HG03025 (cell line): ENCODE measurements at regions not wholly inside any gene's neighbourhood (a gene's known extent, or its start where the extent isn't known, plus 50 kb on each side); places are given as distances from the start of the nearest gene placed in this dataset.
"Not testable (repeated sequence)": the region's sequence is repeated elsewhere in the genome, so short reads cannot be mapped to it uniquely, and the experiment has no call there.

Experiments
- ATAC-seq: cut with Tn5 transposase; IDR thresholded peaks from one replicate; pipeline ENCODE4 v1.9.1; 2021; ENCODE audit warnings: mild to moderate bottlenecking, moderate library complexity; ENCODE audit not compliant: unreplicated experiment, low FRiP score

DNA sequence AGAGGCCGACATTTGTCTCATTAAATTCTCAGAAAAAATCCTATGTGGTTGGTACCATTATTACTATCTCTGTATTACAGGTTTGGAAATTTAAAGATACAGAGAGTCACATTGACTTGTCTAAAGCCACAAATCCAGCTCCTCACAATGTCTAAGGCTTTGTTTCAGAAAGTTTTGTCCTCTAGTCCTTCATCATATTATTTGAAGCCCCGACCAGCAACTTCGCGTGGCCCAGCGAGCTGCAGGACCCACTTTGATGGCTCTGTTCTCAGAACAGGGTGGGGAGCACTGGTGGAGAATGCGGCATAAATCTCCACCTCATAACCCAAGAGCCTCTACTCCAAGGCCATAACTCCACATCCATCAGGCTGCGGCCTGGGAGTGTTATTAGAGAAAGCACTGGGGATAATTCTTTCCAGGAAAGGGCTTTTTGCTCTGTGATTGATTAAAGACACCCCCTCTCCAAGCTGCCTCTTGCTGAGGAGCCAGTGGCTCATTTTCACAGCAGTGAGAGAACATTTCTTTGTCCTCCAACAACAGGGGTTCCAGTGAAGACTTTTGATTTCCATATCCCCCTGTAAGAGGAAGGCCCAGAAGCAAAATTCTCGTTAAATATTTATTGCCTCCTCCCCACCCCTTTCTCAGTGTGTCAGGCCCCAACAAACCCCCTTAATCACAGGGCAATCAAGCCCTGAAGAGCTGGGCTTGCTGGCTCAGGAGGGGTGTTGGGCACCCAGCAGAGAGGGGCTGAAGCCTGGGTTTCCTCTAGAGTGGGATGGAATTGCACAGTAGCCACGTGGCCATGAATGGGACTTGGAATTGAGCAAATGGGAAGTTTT lies 113.7 kb upstream of the CDH11 start:
- no peak for ATAC-seq

DNA sequence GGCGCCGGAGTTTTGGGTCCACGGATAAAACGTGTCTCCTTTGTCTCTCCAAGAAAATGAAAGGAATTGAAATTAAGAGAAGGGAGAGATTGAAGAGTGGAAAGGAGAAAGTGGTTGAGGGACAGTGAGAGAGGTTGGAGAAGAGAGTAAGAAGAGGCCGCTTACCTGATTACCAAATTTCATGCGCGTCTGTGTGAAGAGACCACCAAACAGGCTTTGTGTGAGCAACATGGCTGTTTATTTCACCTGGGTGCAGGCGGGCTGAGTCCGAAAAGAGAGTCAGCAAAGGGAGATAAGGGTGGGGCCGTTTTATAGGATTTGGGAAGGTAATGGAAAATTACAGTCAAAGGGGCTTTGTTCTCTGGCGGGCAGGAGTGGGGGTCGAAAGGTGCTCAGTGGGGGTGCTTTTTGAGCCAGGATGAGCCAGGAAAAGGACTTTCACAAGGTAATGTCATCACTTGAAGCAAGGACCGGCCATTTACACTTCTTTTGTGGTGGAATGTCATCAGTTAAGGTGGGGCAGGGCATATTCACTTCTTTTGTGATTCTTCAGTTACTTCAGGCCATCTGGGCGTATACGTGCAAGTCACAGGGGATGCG lies 113.0 kb upstream of the CDH11 start:
- not testable (repeated sequence) for ATAC-seq

GRCh38 chr16:65229191-65229662 lies 107.4 kb upstream of the CDH11 start:
- no peak for ATAC-seq

- no peak for ATAC-seq
These were observed 105.4 kb upstream of the CDH11 start for GRCh38 chr16:65227150-65227835.

DNA sequence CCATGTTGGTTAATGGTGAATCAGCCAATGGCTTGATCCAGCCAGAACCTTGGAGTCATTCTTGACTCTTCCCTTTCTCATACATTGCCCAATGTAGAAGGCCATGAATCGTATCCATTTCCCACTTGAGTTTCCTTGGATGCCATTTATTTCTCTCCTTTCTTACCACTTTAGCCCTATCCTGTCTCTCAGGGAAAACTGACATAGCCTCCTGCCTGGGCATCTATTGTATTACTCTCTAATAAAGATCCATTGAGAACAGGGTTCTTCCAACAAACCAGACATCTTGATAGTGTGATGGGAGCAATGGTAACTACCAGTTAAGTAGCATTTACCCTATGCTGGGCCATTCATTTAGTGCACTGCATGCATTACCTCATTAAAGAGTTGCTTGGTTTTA lies 104.2 kb upstream of the CDH11 start:
- no peak for ATAC-seq

GRCh38 chr16:65225488-65225887 lies 103.6 kb upstream of the CDH11 start:
- no peak for ATAC-seq

DNA sequence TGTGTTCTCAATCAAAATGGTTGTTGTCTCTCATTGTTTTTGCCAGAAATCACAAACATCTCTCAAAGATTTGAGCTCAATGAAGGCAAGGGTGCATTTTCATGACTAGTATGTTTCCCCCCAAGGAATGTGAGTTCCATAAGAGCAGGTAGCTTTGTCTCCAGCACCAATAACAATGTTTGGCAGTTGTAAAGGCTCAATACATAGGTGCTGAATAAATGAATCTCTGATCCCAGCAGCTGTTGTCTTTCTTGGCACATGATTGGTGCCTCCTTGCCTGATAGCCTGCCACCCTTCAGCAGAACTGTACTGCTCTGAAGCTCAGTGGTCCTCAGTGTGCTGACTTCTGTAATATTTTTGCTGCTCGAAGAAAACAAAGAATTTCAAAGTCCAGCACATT lies 103.1 kb upstream of the CDH11 start:
- ATAC-seq = no peak

DNA sequence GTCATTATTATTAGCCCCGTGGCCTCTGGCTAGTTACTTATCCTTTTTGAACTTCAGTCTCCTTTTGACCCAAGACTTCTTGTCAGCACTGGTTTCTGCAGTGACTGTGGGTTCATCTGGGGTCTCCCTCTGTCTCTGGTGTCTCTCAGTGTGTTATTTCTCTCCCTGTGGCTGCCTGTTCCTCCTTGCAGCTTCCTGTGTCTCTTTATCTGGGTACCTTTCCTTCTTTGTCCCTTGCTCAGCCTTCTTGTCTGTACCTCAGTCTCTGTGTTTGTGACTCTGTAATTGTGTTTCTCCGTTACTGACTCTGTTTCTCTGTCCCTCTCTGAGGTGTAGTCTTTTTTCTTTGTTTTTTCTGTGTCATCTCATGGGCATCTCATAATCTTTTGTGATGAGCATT lies 102.6 kb upstream of the CDH11 start:
- ATAC-seq = no peak

DNA sequence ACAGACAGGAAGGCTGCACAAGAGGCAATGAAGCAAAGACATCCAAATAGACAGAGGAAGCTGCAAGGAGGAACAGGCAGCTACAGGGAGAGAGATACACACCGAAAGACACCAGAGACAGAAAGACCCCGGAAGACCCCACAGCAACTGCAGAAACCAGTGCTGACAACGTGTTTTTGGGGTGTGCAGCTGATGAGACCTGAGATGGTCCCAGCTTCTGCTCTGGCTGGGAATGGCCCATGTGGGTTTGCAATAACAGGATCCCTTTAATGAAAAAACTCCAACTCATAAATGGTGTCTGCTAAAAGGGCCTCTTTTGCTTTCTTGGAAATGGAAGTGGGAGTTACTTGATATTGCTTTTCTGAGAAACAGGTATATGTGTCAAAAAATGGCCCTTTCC lies 101.5 kb upstream of the CDH11 start:
- ATAC-seq = no peak

GRCh38 chr16:65222536-65222935 lies 100.7 kb upstream of the CDH11 start:
- no peak for ATAC-seq

GRCh38 chr16:65222049-65222448 lies 100.2 kb upstream of the CDH11 start:
- ATAC-seq = no peak

- ATAC-seq = no peak
These were observed 97.9 kb upstream of the CDH11 start for GRCh38 chr16:65219786-65220185.

- no peak for ATAC-seq
These were observed 96.5 kb upstream of the CDH11 start for GRCh38 chr16:65218348-65218747.

DNA sequence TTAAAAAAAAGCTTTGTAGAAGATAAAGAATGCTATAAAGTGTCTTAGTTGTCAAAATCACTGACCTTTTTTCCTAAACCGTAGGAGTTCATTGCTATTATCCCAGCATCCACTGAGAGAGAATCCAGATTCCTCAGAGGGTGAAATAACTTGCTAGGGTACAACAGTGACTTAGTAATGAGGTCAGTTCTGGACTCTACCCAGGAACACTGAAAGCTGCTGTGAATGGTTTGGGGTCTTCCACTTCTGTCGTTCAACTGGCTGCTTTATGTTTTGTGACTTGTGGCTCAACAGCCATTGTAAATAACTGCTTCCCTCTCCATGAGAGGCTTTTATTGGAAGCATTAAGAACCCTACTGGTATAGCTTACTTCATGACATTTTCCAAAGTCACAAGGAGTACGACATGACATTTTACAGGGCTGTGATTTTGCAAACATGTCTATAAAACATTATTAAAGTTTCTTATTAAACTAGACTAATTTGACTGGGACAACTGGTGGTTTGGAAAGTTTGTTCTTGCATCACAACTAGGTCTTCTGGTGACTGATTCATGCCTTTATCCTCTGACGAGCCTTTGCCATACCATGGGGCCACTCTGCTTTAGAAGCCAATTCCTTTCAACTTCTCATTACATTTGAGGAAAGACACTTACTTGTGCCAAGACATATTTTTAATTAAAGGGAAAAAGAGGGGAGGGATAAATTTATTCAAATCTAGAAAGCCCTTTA lies 92.2 kb upstream of the CDH11 start:
- ATAC-seq = no peak

- ATAC-seq = no peak
These were observed 90.9 kb upstream of the CDH11 start for GRCh38 chr16:65212791-65213190.

DNA sequence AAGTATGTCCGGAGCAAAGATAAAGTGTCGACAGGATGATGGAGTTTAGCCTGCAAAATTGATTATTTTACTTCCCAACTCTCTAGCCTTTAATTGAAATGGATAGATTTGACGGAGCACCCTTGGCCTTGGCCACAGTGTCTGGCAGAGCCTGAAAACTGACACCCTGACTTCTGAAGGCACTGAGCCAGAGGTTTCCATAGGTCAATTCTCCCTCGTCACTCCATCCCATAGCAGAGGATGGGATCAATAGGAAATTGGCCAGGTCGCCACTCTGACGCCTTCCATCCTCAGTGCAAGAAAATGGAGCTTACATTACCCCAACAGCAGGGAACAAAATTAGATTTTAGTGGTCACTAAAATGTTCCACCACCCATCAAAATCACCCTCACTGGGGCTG lies 90.4 kb upstream of the CDH11 start:
- no peak for ATAC-seq

DNA sequence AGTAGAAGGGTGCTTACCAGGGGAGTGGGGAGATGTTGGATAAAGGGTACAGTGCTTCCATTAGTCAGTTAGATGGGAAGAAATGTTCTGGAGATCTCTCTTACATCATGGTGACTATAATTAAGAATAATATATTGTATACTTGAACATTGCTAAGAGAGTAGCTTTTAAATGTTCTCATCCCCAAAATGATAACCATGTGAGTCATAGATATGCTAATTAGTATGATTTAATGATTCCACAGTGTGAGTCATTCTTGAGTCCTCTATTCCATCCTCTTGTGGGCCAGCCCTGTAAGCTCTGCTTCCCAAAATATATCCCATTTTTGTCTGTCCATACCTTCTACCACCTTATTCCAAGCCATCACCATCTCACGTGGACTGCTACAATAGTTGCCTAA lies 80.6 kb upstream of the CDH11 start:
- ATAC-seq = no peak

GRCh38 chr16:65201511-65201910 lies 79.6 kb upstream of the CDH11 start:
- no peak for ATAC-seq

DNA sequence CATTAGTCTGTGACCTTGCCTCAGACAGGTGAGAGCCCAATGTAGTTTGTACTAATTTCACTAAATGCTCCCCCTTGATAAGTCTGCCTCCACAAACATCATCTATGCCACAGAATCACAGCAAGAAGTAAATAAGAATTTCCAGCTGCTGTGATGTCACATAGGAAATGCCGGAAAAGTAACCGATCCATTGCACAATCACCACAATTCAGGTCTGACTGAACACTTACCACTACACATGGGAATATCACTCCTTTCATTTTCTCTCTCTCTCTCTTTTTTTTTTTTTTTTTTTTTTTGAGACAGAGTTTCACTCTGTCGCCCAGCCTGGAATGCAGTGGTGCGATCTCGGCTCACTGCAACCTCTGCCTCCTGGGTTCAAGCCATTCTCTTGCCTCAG lies 79.0 kb upstream of the CDH11 start:
- ATAC-seq = no peak

DNA sequence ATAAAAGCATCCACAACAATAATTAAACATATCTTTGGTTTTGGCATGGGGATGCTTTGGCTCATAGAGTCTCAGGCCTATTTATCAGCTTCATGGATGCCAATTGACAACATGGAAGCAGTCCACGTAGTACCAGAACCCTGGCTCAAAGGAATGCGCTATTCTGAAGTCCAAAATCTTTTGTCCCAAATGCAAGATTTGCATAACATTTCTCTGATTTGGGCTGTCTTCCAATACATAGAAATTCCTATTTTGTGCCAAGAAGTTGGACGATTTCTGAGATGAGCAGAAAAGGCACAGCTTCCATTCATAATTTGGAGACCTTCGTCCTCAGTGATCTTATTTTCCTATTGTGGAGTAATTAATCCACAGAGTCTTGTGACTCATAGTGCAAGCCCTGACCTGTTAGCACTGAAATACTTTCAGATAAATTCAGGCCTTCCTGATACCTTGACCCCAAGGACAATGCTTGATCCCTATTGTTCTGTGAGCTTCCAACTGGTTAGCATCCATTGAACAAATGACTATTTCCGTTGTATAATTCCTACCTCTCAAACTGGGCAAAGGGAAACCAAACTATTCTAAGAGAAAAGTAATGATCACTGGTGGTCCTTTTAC lies 78.4 kb upstream of the CDH11 start:
- ATAC-seq = no peak
